ENCODE measurements at regions not wholly inside any gene's neighbourhood (a gene's known extent, or its start where the extent isn't known, plus 50 kb on each side); places are given as distances from the start of the nearest gene placed in this dataset.
A peak's percentile ranks its signal among the peaks of the same experiment; 100 is the strongest.

- H3K4me3 ChIP-seq (ENCODE audit: low read depth in 1 of 2, low read length in 1 of 2), result no peak overlapping the region
- no peak for TF ChIP-seq CTCF (IDR thresholded peaks at IDR 0.05)
- no peaks in the 10 kb centered on the region for H3K9me3 ChIP-seq
- H3K4me1 ChIP-seq (ENCODE audit: control insufficient read depth in 1 of 2, insufficient read depth in 1 of 2, low read depth in 1 of 2, low read length in 1 of 2), result peaks cover 53 to 54% of the 10 kb centered on the region in 2 experiments
- H3K27me3 ChIP-seq, result no peaks in the 10 kb centered on the region
- peak overlapping the region; percentile 77 for H3K27ac ChIP-seq
- no peaks in the 10 kb centered on the region for H3K36me3 ChIP-seq
Measured at GRCh38 chr1:24258735-24259424, 60.3 kb upstream of the GRHL3 start.

DNA sequence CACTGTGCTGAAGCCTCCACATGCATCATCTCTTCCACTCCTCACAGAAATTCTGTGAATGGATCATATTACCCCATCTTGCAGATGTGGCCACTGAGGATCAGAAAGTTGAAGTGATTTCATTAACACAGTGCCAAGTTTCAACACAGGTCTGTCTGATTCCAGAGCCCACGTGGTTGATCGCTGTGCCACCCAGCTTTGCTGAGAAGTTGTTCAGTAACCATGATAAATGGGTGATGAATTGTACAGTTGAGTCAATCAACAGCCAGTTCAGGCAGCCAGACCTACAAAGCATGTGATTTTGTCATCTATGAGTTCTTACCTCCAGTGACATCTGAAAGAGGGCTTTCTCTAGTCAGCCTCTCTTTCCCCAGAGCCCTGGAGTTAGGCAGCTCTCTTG is 61.8 kb upstream of the GRHL3 start:
- Histone ChIP-seq H3K4me1 (ENCODE audit: control insufficient read depth in 1 of 2, insufficient read depth in 1 of 2, low read depth in 1 of 2, low read length in 1 of 2) (peaks cover 68 to 69% of the 10 kb centered on the region in 2 experiments), H3K36me3 (no peaks in the 10 kb centered on the region), H3K27me3 (no peaks in the 10 kb centered on the region), H3K4me3 (ENCODE audit: low read depth in 1 of 2, low read length in 1 of 2) (no peak overlapping the region), H3K27ac (peak overlapping the region; percentile 77), H3K9me3 (no peaks in the 10 kb centered on the region)
- no peak for TF ChIP-seq CTCF (IDR thresholded peaks at IDR 0.05)

DNA sequence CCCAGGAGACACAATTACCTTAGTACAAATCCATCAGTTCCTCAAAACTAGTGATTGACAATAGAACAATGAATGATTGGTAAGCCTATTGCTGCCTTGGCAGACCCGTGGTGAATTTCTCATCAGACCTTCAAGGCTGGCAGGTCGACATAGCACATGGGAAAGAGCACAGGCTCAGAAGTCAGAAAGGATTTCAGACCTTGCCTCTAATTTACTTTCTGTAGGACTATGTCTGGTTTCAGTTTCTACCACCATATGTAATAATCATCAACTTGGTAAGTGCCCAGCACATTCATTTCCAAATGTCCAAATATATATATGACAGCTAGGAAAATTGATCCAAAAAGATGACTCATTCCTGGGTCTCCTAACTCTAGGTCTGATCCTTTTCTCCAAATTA is 62.5 kb upstream of the GRHL3 start:
- H3K36me3 ChIP-seq, result no peaks in the 10 kb centered on the region

GRCh38 chr1:24255226-24255625 is 63.9 kb upstream of the GRHL3 start:
- H3K27me3 ChIP-seq, result no peaks in the 10 kb centered on the region
- H3K27ac ChIP-seq, result peak overlapping the region; percentile 77
- H3K9me3 ChIP-seq, result no peaks in the 10 kb centered on the region
- H3K4me1 ChIP-seq (ENCODE audit: control insufficient read depth in 1 of 2, insufficient read depth in 1 of 2, low read depth in 1 of 2, low read length in 1 of 2), result peaks cover 78 to 87% of the 10 kb centered on the region in 2 experiments
- TF ChIP-seq CTCF (IDR thresholded peaks at IDR 0.05), result no peak
- no peaks in the 10 kb centered on the region for H3K36me3 ChIP-seq
- H3K4me3 ChIP-seq (ENCODE audit: low read depth in 1 of 2, low read length in 1 of 2), result peak overlapping the region in 1 of 2 experiments; percentile 22

More for the DNA sequence above, 62.5 kb upstream of the GRHL3 start:
- TF ChIP-seq CTCF (IDR thresholded peaks at IDR 0.05), result no peak
- no peak overlapping the region for H3K4me3 ChIP-seq (ENCODE audit: low read depth in 1 of 2, low read length in 1 of 2)
- H3K4me1 ChIP-seq (ENCODE audit: control insufficient read depth in 1 of 2, insufficient read depth in 1 of 2, low read depth in 1 of 2, low read length in 1 of 2), result peaks cover 75 to 76% of the 10 kb centered on the region in 2 experiments
- no peaks in the 10 kb centered on the region for H3K27me3 ChIP-seq
- no peaks in the 10 kb centered on the region for H3K9me3 ChIP-seq
- H3K27ac ChIP-seq, result peak overlapping the region; percentile 77

DNA sequence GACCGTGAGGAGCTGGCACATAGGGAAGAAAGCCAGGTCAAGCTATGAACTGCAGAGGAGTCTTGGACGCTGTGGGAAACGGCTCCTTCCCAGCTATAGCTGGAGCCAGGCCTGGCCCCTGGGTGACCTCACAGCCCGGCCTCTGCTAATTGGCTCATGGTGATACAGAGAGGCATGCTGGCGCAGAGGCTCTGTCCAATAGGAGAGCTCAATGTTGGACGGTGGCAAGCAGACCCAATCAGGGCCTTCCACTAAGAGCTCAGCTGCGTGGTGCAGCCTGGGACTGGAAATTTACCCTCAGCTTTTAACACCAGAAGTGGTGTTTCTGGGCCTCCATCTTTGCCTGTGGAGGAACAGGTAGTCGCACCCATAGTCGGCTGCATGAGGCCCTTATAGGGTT is 64.4 kb upstream of the GRHL3 start:
- no peaks in the 10 kb centered on the region for H3K9me3 ChIP-seq
- H3K27me3 ChIP-seq, result no peaks in the 10 kb centered on the region

More for the DNA sequence above, 64.4 kb upstream of the GRHL3 start:
- H3K4me1 ChIP-seq (ENCODE audit: control insufficient read depth in 1 of 2, insufficient read depth in 1 of 2, low read depth in 1 of 2, low read length in 1 of 2), result peaks cover 81 to 87% of the 10 kb centered on the region in 2 experiments
- H3K27ac ChIP-seq, result peak overlapping the region; percentile 77
- H3K36me3 ChIP-seq, result no peaks in the 10 kb centered on the region
- no peak overlapping the region for H3K4me3 ChIP-seq (ENCODE audit: low read depth in 1 of 2, low read length in 1 of 2)
- no peak for TF ChIP-seq CTCF (IDR thresholded peaks at IDR 0.05)
